Heart right ventricle (tissue), 16 donors: ENCODE measurements at regions not wholly inside any gene's neighbourhood (a gene's known extent, or its start where the extent isn't known, plus 50 kb on each side); places are given as distances from the start of the nearest gene placed in this dataset.

Experiments used
- ATAC-seq, 8 donors: fragments of 200-7000 bp; cut with Tn5 transposase; one replicate each; pipeline ENCODE4 v1.9.1; 2020; ENCODE audit warnings: mild to moderate bottlenecking in 8 of 8, moderate library complexity in 8 of 8, moderate number of reproducible peaks in 1 of 8
- DNase-seq, 2 donors: peaks; one replicate each; pipeline ENCODE4 v3.0.0-alpha.2; 2020
- H3K27ac ChIP-seq, 10 donors: fragments of 200-600 bp; sonication (generic) in 2 of 10; one replicate each; pipeline versions ENCODE4 v1.5.0 to v1.8.0; 2020 to 2022; ENCODE audit warnings: mild to moderate bottlenecking in 3 of 10
- H3K27me3 ChIP-seq, 7 donors: fragments of 200-600 bp; one replicate each; pipeline ENCODE4 v1.8.0; 2021 to 2022; ENCODE audit warnings: mild to moderate bottlenecking in 2 of 7
- H3K36me3 ChIP-seq, 9 donors: fragments of 200-600 bp; sonication (generic) in 1 of 9; one replicate each; pipeline versions ENCODE4 v1.5.0 to v1.8.0; 2020 to 2022; ENCODE audit warnings: mild to moderate bottlenecking in 2 of 9
- H3K4me1 ChIP-seq, 9 donors: fragments of 200-600 bp; sonication (generic) in 1 of 9; one replicate each; pipeline versions ENCODE4 v1.5.0 to v1.8.0; 2020 to 2022; ENCODE audit warnings: mild to moderate bottlenecking in 4 of 9
- H3K4me3 ChIP-seq, 10 donors: fragments of 200-600 bp; sonication (generic) in 2 of 10; one replicate each; pipeline versions ENCODE4 v1.5.0 to v1.8.0; 2020 to 2022; ENCODE audit warnings: mild to moderate bottlenecking in 7 of 10, moderate library complexity in 2 of 10
- H3K9me3 ChIP-seq, 11 donors: fragments of 200-600 bp in 10 of 11; sonication (generic) in 2 of 11; one replicate each; pipeline versions ENCODE4 v1.5.0 to v1.8.0; 2013 to 2022; ENCODE audit warnings: mild to moderate bottlenecking in 2 of 11, control low read depth in 1 of 11, moderate library complexity in 1 of 11
- WGBS, 2 donors: extraction: QIAGEN DNeasy Blood & Tissue Kit; methylation state at CpG; one replicate each; pipeline ENCODE4 v1.1.7; 2013; ENCODE audit warnings: inconsistent platforms in 1 of 2; 5-methylcytosine and 5-hydroxymethylcytosine counted together
- intact Hi-C, 10 donors: fragments of 100-400 bp; cut with DNase I; formaldehyde crosslinking; loops; one replicate each; pipeline versions ENCODE4 v1.11.1 to v1.14.2; 2022
- TF ChIP-seq, protein P1 (sequence below), 9 donors: fragments of 200-600 bp; sonication (generic) in 2 of 9; IDR thresholded peaks; one replicate each; pipeline versions ENCODE4 v1.5.0 to v1.8.0; 2021 to 2022; ENCODE audit warnings: antibody characterized with exemption in 9 of 9, mild to moderate bottlenecking in 5 of 9, moderate library complexity in 1 of 9
- donor health status: Arrhythmogenic right ventricular cardiomyopathy.
- donor health status: ischemic (EF 13 %, LVEDD 7.1; RV severe dilation, severe dysfunction).
- donor health status: healthy with polysubstance abuse.
- donor health status: DM: no; HTN: yes; CAD: no.
- donor health status: DM: no; HTN: no; CAD: no.
- donor health status: ischemic (EF 25% LVEDD 6.9; RV normal size, moderate dysfunction).
- donor health status: ischemic (EF 25% LVEDD 5.7; RV mildly dilated, moderate dysfunction).
- donor health status: healthy.
- donor health status: DM: yes; HTN: yes; CAD: no.
- donor health status: Ischemic cardiomyopathy.
- donor health status: ischemic (EF 35%, LVEDD 5.7; RV mildly dilated, moderate dysfunction).
- donor health status: nonischemic (EF 11% LVEDD 7.7; RV severe dilation, severe dysfunction).
- donor health status: DM: yes; HTN: yes; CAD: no.
- donor health status: PGD.
- donor health status: ischemic (EF 29% LVEDD 5.4; RV normal size, mild dysfunction).
- donor health status: nonischemic (EF 23%, LVEDD 6.1; RV moderate dilation, normal function).

DNA sequence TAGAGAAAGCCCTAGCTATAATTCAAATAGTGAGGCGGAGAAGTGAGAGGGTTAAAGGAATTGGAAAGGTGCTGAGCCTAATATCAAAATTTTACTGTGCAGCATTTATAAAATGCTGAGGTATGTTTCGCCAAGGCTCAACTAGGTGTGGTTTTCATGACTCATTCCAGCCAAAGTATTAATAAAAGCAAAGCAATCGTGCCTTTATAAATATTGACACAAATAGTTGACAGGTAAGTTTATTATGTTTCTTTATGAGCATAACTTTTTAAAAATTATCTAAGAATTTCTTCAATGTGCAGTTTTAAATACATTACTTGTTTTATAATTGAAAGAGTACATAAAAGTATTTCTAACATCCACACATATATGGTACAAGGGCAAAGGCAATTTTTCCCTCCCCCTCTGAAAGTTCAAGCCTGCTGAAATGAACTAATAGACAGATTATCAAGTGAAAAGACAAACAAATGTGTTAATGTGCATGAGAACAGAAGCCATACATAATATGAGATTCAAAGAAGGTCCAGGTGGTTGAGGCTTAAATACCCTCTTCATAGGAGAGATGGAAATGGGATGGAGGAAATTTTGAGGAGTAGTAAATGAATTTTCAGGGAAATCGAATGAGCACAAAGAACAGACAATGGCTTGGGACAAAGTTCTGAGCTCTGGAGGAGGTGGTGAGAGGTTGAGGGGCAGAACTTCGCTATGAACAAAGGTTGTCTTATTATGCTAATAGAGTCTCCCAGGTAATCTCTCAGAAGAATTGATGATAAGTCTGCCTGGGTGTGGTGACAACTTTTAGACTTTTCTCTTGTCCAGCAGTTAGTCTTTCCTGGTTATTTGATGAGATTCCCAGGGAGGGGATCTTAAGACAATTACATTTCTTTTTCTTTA is 326.5 kb downstream of the BUD13 start:
- Histone ChIP-seq H3K4me3 (no peak overlapping the region), H3K9me3 (peaks cover 0 to 31% (median 0%) of the 10 kb centered on the region in 11 donors), H3K27ac (no peak overlapping the region), H3K27me3 (peaks cover 0 to 3% (median 0%) of the 10 kb centered on the region in 7 donors), H3K4me1 (no peaks in the 10 kb centered on the region), H3K36me3 (no peaks in the 10 kb centered on the region)
- intact Hi-C loops = no loop called here
- TF ChIP-seq, protein P1, sequence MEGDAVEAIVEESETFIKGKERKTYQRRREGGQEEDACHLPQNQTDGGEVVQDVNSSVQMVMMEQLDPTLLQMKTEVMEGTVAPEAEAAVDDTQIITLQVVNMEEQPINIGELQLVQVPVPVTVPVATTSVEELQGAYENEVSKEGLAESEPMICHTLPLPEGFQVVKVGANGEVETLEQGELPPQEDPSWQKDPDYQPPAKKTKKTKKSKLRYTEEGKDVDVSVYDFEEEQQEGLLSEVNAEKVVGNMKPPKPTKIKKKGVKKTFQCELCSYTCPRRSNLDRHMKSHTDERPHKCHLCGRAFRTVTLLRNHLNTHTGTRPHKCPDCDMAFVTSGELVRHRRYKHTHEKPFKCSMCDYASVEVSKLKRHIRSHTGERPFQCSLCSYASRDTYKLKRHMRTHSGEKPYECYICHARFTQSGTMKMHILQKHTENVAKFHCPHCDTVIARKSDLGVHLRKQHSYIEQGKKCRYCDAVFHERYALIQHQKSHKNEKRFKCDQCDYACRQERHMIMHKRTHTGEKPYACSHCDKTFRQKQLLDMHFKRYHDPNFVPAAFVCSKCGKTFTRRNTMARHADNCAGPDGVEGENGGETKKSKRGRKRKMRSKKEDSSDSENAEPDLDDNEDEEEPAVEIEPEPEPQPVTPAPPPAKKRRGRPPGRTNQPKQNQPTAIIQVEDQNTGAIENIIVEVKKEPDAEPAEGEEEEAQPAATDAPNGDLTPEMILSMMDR (IDR thresholded peaks at IDR 0.05) = no peak
- 61 to 77% methylated on average over 5 of the region's 5 CpGs for whole genome bisulfite sequencing, 2 donors
- ATAC-seq = no peak
- DNase-seq = no peak

DNA sequence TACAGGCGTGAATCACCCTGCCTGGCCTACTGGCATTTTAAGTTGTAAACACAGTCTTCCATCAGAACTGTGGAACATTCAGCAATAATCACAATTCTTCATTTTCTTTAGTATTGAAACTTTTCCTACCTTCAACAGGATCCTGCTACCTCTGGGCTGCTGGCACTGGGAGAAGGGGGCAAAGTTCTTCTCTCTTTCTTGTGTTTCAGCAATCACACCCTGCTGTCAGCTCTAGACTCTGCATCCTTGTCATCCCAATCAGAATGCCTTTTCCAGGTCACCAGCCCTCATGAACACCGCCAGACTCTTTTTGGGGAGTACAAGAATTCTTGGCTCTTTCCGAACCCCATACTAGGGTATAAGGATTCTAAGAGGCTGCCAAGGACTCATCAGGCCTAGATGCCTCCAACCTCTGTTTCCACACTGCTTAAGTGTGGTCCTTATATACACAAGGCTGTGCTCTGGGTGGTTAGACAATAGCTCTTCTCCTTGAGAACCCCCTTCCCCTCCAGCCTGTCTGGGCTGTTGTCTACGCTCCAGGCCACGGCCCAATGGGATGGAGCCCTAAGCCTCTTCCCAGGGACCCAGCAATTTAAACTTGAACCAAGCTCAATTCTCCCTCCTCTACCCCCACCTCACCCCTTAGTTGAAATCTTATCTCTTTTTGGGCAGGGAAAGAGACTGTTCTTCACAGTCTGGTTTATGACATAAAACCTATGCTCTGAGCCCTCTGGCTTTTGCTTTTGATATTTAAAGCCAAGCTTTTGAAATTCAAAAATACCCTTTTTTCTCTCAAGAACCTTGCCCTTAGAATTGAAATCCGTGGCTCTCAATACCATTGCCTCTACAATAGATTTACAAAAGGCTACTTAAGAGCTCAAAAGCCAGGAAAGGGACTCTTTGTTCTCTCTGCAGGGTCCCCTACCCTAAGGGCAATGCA is 327.4 kb downstream of the BUD13 start:
- no peak for ATAC-seq
- no peak for DNase-seq
- Histone ChIP-seq H3K27me3 (peaks cover 0 to 3% (median 0%) of the 10 kb centered on the region in 7 donors), H3K4me1 (no peaks in the 10 kb centered on the region), H3K9me3 (peaks cover 0 to 34% (median 0%) of the 10 kb centered on the region in 11 donors), H3K27ac (no peak overlapping the region), H3K36me3 (no peaks in the 10 kb centered on the region), H3K4me3 (no peak overlapping the region)
- TF ChIP-seq, protein P1 (IDR thresholded peaks at IDR 0.05) = no peak
- whole genome bisulfite sequencing, 2 donors = 66 to 74% methylated on average over 6 of the region's 6 CpGs
- intact Hi-C loops = no loop called here

DNA sequence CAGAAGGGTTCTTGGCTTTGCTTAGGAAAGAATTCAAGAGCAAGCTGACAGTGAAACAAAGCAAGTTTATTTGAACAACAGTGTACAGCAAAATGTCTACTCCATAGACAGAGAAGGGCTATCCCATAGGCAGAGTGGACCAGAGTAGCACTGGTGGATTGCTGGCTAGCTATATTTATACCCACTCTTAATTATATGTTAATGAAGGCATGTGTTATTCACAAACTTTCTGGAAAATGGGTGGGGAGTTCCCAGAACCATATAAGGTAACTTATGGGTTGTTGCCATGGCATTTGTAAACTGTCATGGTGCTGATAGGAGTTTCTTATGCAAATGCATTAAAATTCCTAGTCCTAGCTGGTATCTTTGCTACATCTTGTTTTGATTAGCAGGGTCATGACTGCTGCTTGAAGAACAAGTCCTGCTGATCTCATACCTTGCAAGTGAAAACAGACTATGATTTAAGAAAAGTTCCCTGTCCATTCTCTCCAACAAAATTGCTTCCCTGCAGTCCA is 330.5 kb downstream of the BUD13 start:
- Histone ChIP-seq H3K9me3 (peaks cover 0 to 30% (median 0%) of the 10 kb centered on the region in 11 donors), H3K27ac (no peak overlapping the region), H3K27me3 (peaks cover 0 to 14% (median 0%) of the 10 kb centered on the region in 7 donors), H3K4me3 (no peak overlapping the region), H3K36me3 (no peaks in the 10 kb centered on the region), H3K4me1 (no peaks in the 10 kb centered on the region)
- ATAC-seq = no peak
- intact Hi-C loops = loop anchor here in 1 of 10 donors (5.0 kb wide), 1 partner anchor 200 kb away; no protein-coding TSS in a partner anchor
- TF ChIP-seq, protein P1 (IDR thresholded peaks at IDR 0.05) = no peak
- no peak for DNase-seq

- no peaks in the 10 kb centered on the region for H3K4me1 ChIP-seq
- H3K4me3 ChIP-seq = no peak overlapping the region
- no peak overlapping the region for H3K27ac ChIP-seq
- H3K27me3 ChIP-seq = peaks cover 0 to 15% (median 0%) of the 10 kb centered on the region in 7 donors
- DNase-seq = no peak
- intact Hi-C loops = no loop called here
- H3K36me3 ChIP-seq = no peaks in the 10 kb centered on the region
- peaks cover 0 to 30% (median 0%) of the 10 kb centered on the region in 11 donors for H3K9me3 ChIP-seq
- TF ChIP-seq, protein P1 (IDR thresholded peaks at IDR 0.05) = no peak
- ATAC-seq = no peak
Observed at GRCh38 chr11:116439361-116439677, 333.5 kb downstream of the BUD13 start.
